ENCODE measurements at regions not wholly inside any gene's neighbourhood (a gene's known extent, or its start where the extent isn't known, plus 50 kb on each side); places are given as distances from the start of the nearest gene placed in this dataset.

DNA sequence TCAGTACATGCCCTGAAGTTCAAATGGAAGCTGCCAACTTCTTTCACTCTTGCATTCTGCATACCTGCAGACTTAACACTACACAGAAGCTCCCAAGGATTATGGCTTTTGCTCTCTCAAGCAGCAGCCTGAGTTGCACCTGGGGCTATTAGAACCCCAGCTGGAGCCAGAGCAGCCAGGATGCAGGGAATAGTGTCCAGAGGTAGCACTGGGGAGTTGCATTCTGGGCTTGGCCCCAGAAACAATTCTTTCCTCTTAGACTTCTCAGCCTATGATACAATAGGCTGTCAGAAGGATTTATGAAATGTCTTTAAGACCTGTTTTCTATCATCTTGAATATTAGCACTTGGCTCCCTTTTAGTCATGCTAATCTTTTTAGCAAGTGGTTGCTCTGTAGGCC lies 886.7 kb upstream of the GHITM start:
- DNase-seq = peak; percentile 47

DNA sequence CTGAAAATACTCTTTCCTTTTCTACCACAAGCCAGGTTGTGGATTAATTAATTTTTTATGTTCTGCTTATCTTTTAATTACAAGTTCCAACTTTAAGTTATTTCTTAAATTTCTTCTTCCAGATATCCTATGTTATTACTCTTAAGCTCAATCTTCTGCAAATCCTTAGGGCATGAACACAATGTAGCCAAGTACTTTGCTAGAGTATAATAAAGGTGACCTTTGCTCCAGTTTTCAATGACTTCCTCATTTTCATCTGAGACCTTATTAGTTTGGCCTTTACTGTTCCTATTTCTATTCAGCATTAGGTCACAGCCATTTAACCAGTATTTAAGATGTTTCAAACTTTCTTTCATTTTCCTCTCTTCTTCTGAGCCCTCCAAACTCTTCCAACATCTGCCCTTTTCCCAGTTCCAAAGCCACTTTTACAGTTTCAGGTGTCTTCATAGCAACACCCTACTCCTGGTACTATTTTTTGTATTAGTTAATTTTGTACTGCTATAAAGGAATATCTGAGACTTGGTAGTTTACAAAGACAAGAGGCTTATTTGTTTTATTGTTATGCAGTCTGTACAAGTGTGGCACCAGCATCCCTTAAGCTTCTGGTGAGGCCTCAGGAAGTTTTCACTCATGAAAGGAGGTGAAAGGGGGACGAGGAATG lies 886.2 kb upstream of the GHITM start:
- no peak for DNase-seq

DNA sequence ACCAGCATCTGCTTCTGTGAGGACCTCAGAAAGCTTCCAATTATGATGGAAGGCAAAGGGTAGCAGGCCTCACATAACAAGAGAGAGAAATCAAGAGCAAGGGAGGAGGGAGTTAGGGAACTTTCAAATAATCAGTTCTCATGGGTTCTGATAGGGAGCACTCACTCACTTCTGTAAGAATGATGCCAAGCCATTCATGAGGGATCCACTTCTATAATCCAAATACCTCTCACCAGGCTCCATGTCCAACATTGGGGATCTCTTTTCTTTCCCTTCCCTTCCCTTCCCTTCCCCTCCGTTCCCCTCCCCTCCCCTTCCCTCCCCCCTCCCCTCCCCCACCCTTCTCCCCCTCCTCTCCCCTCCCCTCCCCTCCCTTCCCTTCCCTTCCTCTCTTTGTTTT lies 884.6 kb upstream of the GHITM start:
- no peak for DNase-seq

DNA sequence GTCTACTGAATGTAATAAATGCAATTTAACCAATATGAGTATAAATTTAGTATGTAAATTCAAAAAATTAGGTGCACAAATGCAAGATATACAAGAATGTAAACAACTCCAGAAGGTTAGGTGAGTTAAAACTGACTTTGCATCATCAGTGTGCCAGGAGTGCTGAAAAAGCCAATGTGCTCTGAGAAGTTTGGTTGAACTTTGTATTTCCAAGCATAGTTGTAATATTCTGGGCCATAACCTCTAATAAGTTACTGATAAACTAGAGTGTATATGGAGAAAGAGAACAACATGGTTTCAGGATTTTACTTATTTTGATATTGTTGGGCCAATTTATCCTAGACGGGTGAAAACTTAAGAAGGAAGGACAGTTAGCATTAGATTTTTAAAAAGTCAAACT lies 876.9 kb upstream of the GHITM start:
- DNase-seq = no peak

DNA sequence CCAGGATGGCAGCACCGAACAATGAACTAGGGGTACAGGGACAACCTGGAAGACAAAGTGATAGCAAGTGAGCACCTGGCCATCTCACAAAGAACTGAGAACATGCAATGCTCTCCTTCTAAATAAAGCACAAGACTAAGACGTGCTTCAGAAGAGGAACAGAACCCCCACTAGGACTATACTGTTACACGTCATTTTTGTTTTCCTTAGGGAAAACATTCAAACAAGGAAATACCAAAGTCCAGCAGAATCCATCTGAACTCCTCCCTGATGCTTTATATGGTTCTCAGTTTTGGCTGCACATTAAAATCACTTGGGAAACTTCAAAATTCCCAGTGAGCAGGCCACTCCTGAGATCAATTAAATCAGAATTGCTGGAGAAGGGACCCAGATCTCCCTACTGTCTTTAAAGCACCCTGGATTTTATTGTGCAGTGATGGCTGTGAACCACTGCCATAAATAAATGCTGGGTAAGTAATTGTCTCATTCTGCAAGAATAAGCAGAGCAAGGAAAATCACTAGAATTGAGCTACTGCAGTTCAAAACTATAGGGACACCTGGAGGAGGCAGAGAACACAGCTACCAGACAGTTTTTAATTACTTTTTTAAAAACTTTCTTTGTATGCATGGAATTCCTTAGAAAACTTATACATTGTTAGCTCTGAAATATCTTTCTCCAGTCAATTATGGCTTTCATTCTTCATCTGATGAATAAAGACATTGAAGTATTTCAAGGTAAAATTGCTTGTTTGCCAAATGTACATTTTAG lies 866.5 kb upstream of the GHITM start:
- DNase-seq = no peak

DNA sequence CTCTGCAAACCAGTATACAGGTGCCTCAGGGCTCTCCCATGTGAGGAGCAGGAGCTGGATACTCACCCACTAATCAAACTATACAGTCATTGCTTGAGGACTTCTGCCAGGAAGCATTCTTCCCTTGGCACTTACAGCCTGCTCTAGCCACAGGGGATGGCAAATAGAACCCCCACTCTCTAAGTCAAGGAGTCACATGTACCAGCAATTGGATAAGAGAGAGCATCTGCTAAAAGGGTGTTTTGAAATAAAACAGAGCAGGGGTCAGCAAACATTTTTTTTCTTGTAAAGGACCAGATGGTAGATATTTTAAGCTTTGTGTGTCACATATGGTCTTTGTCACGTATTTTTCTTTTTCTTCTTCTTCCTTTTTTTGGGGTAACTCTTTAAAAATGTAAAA lies 865.2 kb upstream of the GHITM start:
- DNase-seq = no peak

DNA sequence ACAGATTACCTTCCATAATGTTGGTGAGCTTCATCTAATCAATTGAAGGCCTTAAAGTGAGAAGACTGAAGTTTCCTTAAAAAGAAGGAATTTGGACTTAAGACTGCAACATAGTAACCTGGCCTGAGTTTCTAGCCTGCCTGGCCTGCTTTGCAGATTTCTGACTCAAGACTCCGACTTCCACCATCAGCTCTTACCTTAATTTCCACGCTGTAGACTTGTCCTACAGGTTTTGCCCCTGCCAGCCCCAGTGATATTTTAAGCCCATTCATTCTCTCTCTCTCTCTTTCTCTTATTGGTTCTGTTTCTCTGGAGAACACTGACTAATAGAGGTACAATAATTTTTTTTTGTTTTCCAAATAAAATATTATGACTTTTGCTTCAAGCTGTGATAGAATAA lies 862.3 kb upstream of the GHITM start:
- no peak for DNase-seq

DNA sequence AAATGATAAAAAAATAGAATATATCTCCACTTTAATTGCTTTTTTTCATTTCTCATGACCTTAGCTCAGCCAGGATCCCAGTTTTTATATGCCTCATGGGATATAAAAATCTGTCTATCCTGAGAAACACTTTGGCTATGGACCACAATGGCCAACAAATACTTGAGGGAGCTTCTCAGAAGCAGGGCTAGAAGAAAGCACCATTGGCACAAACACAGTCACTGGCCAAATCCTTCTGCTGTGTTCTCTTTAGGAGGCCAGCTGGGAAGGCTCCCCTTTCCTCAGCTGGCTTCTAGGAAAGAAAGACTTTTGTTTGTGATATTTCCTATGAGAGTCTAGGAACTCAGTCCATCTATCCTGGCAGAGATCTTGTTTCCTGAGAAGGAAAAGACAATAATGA lies 856.2 kb upstream of the GHITM start:
- DNase-seq = no peak

DNA sequence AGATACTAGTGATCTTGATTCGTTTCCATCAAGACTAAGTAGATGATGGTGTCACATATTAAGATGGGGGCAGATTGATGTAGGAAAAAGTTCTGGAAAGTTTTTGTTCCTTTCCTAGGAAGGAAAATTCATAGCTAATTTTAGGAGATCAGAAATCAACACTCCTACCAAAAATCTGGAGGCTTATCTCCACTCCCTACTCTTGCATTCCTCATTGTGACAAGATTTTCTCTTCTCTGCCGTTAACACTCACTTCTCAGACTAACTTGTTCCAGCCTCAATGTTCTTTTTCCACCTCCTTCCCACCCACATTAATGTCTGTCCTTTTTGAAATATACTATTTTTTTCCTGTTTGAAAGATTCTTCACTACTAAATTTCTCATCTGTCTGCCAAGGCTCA lies 851.9 kb upstream of the GHITM start:
- no peak for DNase-seq

DNA sequence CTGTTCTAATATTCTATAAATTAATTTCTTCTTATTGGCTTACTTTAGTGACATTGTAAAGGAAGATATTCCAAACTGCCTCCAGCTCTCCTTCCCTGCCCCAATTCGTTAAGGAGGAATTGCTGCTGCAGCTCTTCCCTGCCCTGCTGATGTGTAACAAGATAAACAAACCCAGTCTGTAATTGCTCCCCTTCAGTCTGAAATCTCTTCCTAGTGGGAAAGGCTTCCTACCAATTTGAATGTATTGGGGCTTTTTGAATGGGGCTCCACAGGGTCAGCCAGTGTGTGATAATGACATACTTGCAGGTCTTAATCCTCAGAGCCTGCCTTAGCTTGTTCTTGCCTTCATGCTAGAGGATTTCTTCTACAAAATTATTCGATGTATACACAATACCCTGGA lies 849.9 kb upstream of the GHITM start:
- no peak for DNase-seq

DNA sequence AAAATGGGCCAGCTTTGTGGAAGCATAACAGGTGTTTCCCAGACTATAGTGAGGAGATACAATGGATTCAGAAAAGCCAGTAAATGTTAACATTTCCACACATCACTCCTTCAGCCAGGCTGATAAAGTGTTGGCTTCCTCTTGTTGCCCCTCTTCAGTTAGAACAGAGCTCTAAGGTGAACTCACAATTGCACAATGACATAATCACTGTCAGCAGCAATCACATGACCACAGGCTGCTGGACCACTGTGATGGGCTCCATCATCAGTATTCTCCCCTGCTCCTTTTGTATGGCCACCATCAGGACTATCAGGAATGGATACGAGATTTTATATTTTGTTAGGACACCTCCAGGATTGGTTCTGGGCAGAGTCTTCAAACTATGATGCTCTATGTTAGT lies 849.4 kb upstream of the GHITM start:
- DNase-seq = no peak

DNA sequence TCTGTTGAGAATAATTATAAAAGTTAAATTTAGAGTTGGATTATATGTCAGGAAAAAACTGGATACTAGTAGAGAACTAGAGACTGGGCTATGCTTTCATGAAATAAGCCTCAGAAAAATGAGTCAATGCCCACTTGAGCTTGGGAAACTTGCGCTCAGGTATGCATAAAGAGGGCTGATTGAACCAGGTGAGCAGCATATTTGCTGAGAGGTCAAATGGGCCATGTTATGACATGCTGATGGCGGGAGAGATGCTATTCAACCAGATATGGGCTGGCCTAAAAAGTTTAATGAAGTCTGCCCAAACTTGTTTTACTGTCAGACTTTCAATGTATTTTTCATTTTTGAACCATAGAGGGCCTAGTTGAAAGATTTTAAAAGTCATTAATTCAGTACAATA lies 837.6 kb upstream of the GHITM start:
- DNase-seq = no peak

DNA sequence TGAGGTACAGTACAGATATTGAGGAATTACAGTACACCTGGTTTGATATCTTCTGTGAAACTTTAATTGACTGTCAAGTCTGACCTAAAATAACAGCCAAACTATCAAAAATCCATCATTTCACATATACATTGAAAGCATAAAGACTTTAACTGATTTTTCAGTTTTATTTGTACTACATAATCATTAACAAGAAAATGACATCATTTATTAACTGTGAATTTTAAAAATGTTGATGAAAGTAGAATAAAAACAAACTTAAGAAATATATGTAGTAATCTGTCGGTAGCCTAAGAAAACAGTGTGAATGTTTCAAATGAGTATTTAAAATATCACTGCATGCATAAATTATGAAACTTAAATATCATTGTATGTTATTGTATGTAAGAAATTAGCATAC lies 836.7 kb upstream of the GHITM start:
- no peak for DNase-seq

DNA sequence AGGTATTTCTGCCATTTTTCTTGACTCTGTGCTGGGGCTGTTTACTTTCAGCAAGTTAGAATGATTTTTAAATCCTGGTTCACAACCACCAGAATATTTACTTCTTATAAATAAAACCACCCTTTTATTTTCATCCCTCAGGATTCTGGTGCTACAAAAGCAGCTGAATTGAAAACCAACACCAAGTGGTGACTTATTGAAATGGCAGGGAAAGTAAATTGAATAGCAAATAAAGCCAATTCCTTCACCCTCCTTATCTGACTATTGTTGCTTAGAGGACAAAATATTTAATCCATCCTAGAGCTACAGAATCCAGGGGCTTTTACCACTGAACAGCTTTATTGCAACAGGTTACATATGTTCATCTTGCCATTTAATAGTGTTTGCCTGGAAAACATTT lies 828.6 kb upstream of the GHITM start:
- DNase-seq = no peak

DNA sequence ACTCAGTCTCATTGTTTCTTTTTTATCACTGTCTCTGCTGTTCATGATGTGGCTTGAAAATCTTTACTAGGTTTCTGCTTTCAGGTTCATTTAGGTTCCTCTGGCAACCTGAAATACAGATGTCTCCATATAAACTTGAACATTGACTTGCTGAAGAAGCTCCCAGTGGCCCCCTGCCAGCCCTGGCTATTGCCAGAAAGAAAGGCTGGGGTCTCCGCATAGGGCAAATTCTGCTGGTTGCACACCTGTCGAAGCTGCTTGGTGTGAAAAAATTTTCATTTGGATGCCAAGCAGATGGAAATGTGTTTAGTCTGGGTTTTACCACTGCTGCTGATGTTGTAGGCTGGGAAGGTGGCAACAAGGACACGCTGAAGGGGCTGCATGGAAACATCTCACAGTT lies 826.7 kb upstream of the GHITM start:
- DNase-seq = no peak

DNA sequence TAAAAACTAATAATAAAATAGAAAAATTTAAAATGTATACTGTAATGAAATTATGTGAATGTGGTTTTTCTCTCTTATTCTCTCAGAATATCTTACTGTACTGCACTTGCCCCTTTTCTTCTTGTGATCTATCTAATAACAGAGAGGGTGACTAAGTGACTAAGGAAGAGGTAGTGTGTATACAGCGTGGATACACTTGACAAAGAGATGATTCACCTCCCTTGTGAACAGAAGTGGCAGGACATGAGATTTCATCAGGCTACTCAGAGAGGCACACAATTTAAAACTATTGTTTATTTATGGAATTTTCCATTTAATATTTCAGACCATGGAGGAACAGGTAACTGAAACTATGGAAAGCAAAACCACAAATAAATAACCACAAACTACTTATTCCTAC lies 806.6 kb upstream of the GHITM start:
- no peak for DNase-seq

DNA sequence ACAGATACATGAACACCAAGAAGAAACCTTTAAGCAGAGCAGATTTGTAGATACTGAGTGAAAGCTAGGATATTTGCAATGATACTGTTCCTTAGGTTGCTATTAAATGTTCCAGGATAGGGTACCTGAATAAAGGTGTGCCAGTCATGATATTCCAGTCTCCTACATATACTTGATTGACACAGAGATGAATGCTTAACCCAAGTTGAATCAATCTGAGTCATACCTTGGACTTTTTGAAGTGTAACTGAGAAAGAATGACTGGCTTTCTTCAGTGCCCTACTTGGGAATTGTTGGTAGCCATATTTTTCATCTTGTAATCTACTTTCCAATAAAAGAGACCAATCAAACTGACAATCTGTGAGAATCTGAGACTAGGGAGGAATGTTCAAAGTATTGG lies 805.7 kb upstream of the GHITM start:
- DNase-seq = no peak

DNA sequence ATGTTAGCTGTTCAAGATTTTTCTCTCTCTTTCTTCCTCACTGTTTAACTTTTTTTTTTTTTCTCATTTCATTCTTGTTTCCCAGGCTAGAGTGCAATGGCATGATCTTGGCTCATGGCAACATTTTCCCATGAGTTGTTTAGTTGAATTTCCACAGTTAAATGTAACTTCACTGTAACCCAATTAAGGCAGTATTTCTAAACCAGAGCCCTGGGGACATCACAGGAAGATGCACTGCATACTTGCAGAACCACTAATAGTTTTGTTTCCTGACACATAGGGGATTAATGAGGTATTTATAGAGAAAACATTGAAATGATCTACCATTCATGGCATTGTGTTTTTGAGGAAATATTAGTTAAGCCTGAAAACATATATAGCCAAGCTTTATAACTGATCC lies 795.6 kb upstream of the GHITM start:
- DNase-seq = no peak

DNA sequence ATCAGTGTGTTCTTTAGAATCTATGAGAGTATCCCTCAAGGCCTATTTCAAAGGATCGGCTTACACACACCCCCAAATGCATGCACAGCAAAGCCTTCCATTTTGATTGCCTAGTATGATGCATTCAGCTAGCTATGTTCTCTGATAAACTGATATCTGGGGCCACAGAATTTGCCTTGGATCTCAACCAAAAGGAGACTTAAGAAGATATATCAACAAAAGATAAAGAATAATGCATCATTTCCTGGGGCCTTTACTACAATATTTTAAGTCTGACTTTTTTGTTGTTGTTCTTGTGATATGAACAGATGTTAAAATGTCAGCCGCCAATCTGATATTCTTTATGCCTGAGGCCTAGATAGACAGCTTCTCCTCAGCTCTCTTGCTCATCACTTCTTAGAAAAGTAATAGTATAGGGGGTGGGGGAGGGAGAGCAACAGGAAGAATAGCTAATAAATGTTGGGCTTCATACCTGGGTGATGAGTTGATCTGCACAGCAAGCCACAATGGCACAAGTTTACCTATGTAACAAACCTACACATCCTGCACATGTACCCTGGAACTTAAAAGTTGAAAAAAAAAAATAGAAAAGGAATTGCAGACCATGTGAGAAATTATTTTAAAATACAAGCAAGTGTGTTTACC lies 792.9 kb upstream of the GHITM start:
- DNase-seq = no peak

DNA sequence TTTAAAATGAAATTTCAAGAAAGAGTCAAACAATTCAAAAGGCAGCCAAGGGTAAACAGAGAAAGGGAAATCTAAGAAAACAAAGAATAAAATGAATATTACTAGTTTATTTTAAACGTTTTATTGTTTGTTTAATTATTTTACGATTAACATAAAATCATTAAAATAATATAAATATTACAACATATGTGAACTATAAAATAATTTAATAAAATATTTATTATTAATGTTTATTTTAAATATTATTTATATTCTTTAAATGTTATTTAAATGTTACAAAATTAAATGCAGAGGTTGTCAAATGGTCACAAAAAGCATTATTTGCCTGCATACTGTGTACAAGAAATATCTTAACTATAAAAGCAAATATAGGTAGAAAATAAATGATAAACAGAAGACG lies 786.7 kb upstream of the GHITM start:
- DNase-seq = no peak

DNA sequence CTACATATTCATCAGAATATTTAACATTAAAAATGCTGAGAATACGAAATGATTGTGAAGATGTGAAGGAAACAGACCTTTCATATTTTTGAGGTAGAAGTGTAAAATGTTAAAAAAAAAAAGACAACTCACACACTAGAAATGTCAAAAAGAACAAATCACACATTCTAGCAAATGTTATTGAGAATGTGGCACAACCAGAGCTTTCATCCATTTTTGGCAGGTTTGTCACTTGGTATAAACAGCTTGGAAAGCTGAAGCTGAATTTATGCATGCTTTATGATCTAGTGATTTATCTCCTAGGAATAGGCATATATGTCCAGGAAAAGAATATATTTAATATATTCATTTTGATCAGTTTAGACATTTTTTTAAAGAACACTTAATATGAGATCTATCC lies 784.9 kb upstream of the GHITM start:
- no peak for DNase-seq

DNA sequence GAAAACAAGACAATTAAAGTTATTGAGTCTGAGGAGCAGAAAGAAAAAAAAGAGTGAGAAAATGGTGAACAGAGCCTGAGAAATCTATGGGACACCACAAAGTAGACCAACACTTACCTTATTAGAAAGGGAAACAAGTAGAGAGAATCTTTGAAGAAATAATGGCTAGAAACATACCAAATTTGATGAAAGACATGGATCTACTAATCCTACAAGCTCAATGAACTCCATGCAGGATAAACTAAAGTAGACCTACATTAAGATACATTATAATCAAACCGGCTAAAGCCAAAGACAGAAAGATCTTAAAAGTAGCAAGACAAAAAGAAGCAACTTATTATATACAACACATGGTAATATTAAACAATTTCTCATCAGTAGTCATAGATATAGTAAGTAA lies 782.3 kb upstream of the GHITM start:
- no peak for DNase-seq

DNA sequence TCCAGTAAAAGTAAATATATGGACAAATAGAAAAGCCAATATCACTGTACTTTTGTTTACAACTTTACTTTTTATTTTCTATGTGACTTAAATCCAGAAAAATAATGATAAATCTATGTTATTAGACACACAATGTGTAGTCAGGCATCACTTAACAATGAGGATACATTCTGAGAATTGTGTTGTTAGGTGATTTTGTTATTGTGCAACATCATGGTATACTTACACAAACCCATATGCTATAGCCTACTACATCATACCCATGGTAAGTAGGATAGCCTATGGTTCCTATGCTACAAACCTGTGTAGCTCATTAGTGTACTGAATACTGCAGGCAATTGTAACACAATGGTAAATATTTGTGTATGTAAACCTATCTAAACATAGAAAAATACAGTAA lies 781.7 kb upstream of the GHITM start:
- DNase-seq = no peak

DNA sequence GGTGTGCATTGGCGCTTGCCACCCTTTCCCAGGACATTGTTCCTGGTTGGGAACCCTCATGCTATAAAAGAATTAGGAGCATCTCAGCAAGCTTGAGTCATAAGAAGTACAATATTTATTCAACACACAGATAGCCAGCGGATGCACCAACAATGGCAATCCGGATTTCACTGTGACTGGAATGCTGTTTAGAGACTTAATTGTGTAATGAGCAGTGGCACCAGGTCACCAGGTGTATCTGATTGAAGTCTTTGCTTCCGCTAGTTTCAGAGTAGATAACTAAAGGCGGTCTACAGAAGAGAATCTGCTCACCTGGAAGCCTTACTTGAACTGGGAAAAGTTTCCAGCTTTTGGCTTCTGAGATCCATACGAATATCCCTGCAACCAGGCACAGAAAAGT lies 772.3 kb upstream of the GHITM start:
- DNase-seq = no peak
